ENCODE measurements at regions not wholly inside any gene's neighbourhood (a gene's known extent, or its start where the extent isn't known, plus 50 kb on each side); places are given as distances from the start of the nearest gene placed in this dataset.

DNA sequence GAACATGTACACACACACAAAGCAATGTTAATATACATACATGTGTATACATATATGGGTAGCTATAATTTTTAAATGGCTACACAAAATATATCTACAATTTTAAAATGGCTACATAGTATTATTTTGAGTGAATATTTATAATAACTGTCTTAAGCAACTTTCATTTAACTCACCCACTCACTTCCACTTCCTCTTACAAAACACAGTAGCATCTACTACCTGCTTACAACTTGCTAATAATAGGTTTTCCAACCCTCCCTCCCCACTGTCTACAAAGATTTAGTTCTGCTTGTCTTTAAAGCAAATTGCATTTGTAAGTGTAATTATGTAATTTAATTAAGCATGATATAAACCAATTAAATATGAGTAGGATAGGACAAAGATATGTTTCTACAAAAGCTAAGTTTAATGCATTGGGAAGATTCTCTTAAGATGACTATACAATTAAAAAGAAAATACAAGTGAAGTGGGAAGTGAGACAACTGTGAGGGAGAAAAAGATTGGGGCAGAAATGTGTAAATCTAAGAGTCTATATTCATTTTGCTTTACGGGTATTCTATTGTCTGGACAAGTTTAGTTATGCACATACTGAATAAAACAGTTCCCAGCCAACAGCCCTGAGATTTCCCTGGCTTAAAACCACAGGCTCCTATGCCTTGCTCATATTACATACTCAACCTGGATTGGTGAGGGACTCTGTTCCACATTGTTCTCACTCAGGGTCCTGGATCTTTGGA lies 583.1 kb downstream of the EFNB2 start (continued):
- TF ChIP-seq RAD21 (IDR thresholded peaks at IDR 0.05 in 1 of 2, conservative IDR thresholded peaks at IDR 0.05 in 1 of 2; ENCODE audit: low read depth in 2 of 2, low read length in 2 of 2) (no peak), FOSL1 (IDR thresholded peaks at IDR 0.05; ENCODE audit: insufficient read depth, low read depth, low read length) (no peak), POLR2AphosphoS5 (IDR thresholded peaks at IDR 0.05; ENCODE audit: low read depth, low read length) (no peak)
- TF ChIP-seq, protein P1, sequence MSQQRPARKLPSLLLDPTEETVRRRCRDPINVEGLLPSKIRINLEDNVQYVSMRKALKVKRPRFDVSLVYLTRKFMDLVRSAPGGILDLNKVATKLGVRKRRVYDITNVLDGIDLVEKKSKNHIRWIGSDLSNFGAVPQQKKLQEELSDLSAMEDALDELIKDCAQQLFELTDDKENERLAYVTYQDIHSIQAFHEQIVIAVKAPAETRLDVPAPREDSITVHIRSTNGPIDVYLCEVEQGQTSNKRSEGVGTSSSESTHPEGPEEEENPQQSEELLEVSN (IDR thresholded peaks at IDR 0.05), result no peak
